DND-41 (cell line): ENCODE measurements at regions not wholly inside any gene's neighbourhood (a gene's known extent, or its start where the extent isn't known, plus 50 kb on each side); places are given as distances from the start of the nearest gene placed in this dataset.

ENCODE experiments used
- EZH2 ChIP-seq: IDR thresholded peaks from 3 replicates; pipeline ENCODE4 v1.6.1; 2012; ENCODE audit warnings: borderline replicate concordance, low read depth, mild to moderate bottlenecking, moderate library complexity, low read length, inconsistent platforms; ENCODE audit not compliant: severe bottlenecking
- TF ChIP-seq, protein P1 (sequence below): IDR thresholded peaks from 2 replicates; pipeline ENCODE4 v1.5.1; 2012; ENCODE audit warnings: borderline replicate concordance, low read length, moderate library complexity, mild to moderate bottlenecking; ENCODE audit not compliant: poor library complexity, severe bottlenecking; ENCODE audit errors: extremely low read depth

GRCh38 chr1:55531644-55532043 is 316.5 kb upstream of the USP24 start:
- TF ChIP-seq EZH2: no peak
- TF ChIP-seq, protein P1, sequence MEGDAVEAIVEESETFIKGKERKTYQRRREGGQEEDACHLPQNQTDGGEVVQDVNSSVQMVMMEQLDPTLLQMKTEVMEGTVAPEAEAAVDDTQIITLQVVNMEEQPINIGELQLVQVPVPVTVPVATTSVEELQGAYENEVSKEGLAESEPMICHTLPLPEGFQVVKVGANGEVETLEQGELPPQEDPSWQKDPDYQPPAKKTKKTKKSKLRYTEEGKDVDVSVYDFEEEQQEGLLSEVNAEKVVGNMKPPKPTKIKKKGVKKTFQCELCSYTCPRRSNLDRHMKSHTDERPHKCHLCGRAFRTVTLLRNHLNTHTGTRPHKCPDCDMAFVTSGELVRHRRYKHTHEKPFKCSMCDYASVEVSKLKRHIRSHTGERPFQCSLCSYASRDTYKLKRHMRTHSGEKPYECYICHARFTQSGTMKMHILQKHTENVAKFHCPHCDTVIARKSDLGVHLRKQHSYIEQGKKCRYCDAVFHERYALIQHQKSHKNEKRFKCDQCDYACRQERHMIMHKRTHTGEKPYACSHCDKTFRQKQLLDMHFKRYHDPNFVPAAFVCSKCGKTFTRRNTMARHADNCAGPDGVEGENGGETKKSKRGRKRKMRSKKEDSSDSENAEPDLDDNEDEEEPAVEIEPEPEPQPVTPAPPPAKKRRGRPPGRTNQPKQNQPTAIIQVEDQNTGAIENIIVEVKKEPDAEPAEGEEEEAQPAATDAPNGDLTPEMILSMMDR: no peak
